ENCODE measurements at regions not wholly inside any gene's neighbourhood (a gene's known extent, or its start where the extent isn't known, plus 50 kb on each side); places are given as distances from the start of the nearest gene placed in this dataset.
A peak's percentile ranks its signal among the peaks of the same experiment; 100 is the strongest.

DNA sequence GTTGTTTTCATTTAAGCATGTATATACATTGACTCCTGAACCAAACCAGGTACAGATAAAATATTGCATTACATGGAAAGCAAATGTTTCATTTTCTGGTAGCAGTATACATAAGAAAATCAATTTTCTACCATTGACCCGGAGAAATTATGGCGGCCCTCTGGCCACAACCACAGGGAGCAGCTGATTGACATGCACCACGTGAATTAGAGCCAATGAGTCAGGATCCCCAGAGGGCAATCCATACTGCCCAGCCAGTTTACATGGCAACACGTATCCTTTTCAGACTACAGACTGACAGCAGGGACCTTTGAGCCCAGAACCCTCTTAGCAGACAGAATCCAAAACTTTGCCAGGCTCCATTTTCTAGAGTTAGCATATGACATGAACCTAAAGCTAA is 272.2 kb upstream of the NEBL start:
- intact Hi-C loops (cut with DNase I; ENCODE audit: low total_unique reads) = no loop called here
- TF ChIP-seq POLR2AphosphoS5 (IDR thresholded peaks at IDR 0.05) (no peak), EP300 (IDR thresholded peaks at IDR 0.05) (no peak), POLR2A (IDR thresholded peaks at IDR 0.05) (no peak)
- TF ChIP-seq, protein P1, sequence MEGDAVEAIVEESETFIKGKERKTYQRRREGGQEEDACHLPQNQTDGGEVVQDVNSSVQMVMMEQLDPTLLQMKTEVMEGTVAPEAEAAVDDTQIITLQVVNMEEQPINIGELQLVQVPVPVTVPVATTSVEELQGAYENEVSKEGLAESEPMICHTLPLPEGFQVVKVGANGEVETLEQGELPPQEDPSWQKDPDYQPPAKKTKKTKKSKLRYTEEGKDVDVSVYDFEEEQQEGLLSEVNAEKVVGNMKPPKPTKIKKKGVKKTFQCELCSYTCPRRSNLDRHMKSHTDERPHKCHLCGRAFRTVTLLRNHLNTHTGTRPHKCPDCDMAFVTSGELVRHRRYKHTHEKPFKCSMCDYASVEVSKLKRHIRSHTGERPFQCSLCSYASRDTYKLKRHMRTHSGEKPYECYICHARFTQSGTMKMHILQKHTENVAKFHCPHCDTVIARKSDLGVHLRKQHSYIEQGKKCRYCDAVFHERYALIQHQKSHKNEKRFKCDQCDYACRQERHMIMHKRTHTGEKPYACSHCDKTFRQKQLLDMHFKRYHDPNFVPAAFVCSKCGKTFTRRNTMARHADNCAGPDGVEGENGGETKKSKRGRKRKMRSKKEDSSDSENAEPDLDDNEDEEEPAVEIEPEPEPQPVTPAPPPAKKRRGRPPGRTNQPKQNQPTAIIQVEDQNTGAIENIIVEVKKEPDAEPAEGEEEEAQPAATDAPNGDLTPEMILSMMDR (IDR thresholded peaks at IDR 0.05) = no peak
- no peak overlapping the region for H3K4me3 ChIP-seq
- H3K27me3 ChIP-seq = peaks cover 0 to 30% (median 16%) of the 10 kb centered on the region in 3 donors
- no peaks in the 10 kb centered on the region for H3K36me3 ChIP-seq
- no peak overlapping the region for H3K27ac ChIP-seq
- no peak for DNase-seq
- peaks cover 0 to 28% (median 22%) of the 10 kb centered on the region in 4 donors for H3K4me1 ChIP-seq
- no peaks in the 10 kb centered on the region for H3K9me3 ChIP-seq
- 70 to 88% (median 83%) methylated on average over 4 of the region's 4 CpGs for WGBS, 5 donors

DNA sequence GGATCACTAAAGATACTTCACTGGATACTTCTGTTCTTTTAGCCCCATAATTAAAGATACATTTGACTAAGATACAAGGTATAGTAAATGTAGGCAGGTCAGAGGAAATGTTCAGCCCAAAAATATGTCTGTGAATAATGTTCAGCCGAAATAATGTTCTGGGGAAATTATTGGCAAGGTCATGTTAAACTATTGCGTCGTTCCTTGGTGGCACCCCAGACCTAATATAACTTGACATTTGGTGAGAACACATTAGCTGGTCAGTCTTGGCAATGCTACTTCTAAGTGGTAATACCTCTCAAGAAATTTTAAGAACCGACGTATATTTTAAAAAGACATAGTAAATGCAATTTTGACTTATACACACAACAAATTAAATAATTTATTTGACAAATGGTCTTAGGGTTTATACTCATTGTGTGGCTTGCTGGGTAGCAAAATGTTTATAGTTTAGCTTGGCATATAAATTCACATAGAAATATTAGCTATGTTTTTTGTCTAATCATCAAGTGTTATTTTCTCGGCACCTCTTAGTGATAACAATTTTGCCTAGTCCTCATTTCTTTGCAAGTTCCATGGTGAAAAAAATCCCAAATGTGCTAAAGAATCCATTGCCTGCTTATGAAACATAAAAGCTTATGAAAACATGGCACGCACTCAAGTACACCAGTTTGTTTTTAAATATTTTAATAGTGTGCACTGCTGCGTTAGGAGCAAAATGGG is 270.3 kb upstream of the NEBL start:
- 42 to 74% (median 64%) methylated on average over 8 of the region's 8 CpGs for WGBS, 5 donors
- Histone ChIP-seq H3K27ac (peak overlapping the region in 4 of 5 donors; percentile 36 to 82 (median 70)), H3K27me3 (peaks cover 0 to 11% (median 0%) of the 10 kb centered on the region in 3 donors), H3K4me3 (peak overlapping the region in 1 of 4 donors; percentile 17), H3K9me3 (no peaks in the 10 kb centered on the region), H3K36me3 (no peaks in the 10 kb centered on the region), H3K4me1 (peaks cover 0 to 9% (median 7%) of the 10 kb centered on the region in 4 donors)
- no peak for DNase-seq
- intact Hi-C loops (cut with DNase I; ENCODE audit: low total_unique reads) = no loop called here
- no peak for TF ChIP-seq POLR2A (IDR thresholded peaks at IDR 0.05)

DNA sequence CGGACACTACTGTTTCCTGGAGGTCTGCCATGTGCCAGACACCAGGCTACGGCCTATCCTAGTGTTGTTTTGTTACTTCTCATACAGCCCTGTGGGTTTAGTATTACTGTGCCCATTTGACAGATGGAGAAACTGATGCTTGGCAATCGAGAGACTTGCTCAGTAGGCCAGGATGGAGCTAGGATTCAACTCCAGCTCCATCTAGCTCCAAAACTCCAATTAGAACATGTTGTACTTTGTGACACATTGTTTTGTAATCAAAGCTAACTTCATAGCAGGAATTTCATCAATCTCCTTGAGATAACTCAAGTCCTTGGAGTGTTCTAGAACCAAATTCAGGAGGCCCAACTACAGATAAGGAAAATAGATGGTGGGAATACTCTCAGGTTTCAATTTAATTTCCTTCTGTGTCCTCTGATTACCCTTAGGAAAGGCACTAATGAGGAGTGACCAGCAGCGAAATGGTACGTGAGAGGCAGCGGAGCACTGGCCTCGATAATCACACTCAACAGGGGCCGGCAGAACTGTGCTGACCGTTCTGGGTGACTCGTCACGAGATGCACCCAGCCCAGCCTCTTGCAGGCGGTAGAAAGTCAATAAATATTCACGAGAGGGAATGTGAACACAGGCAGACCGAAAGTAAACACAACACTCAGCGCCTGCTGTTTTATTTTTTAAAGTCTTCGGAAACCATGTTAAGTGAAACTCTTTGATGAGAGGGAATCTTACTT is 269.6 kb upstream of the NEBL start:
- peaks cover 0 to 6% (median 3%) of the 10 kb centered on the region in 4 donors for H3K4me1 ChIP-seq
- peak; percentile 68 for DNase-seq
- 38 to 58% (median 49%) methylated on average over 16 of the region's 16 CpGs for WGBS, 5 donors

DNA sequence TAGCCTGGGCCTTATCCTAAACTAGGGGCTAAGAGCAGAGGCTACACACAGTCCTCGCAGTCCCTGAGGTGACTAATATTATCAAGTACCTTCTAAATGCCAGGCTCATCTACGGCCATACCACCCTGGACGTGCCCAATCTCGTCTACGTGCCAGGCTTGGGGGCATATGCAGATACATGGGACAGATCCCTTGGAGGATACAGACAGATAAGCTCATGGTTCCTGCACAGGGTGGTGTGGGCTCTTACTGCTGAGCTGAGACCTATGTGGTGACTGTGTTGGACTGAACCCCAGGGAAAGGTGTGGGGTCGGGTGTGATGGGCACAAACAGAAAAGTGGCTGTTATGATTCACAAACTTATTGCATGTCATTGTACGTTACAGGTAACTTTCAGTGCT is 268.4 kb upstream of the NEBL start:
- no peaks in the 10 kb centered on the region for H3K9me3 ChIP-seq
- H3K4me3 ChIP-seq = no peak overlapping the region
- DNase-seq = no peak
- H3K27ac ChIP-seq = no peak overlapping the region
- TF ChIP-seq EP300 (IDR thresholded peaks at IDR 0.05) = no peak
- no peak for TF ChIP-seq POLR2AphosphoS5 (IDR thresholded peaks at IDR 0.05)
- TF ChIP-seq, protein P1 (IDR thresholded peaks at IDR 0.05) = no peak
- WGBS, 5 donors = 88 to 94% (median 93%) methylated on average over 7 of the region's 7 CpGs
- no peaks in the 10 kb centered on the region for H3K36me3 ChIP-seq
- H3K4me1 ChIP-seq = peaks cover 0 to 6% (median 3%) of the 10 kb centered on the region in 4 donors
- no peaks in the 10 kb centered on the region for H3K27me3 ChIP-seq
- intact Hi-C loops (cut with DNase I; ENCODE audit: low total_unique reads) = no loop called here

More for the DNA sequence above, 269.6 kb upstream of the NEBL start:
- peaks cover 0 to 4% (median 0%) of the 10 kb centered on the region in 3 donors for H3K27me3 ChIP-seq
- intact Hi-C loops (cut with DNase I; ENCODE audit: low total_unique reads) = no loop called here
- TF ChIP-seq POLR2AphosphoS5 (IDR thresholded peaks at IDR 0.05) (peak in 2 of 3 donors; percentile 30 to 32), POLR2A (IDR thresholded peaks at IDR 0.05) (no peak)
- no peaks in the 10 kb centered on the region for H3K9me3 ChIP-seq
- peak overlapping the region in 1 of 4 donors; percentile 17 for H3K4me3 ChIP-seq
- H3K27ac ChIP-seq = peak overlapping the region; percentile 34 to 82 (median 66)
- H3K36me3 ChIP-seq = no peaks in the 10 kb centered on the region

DNA sequence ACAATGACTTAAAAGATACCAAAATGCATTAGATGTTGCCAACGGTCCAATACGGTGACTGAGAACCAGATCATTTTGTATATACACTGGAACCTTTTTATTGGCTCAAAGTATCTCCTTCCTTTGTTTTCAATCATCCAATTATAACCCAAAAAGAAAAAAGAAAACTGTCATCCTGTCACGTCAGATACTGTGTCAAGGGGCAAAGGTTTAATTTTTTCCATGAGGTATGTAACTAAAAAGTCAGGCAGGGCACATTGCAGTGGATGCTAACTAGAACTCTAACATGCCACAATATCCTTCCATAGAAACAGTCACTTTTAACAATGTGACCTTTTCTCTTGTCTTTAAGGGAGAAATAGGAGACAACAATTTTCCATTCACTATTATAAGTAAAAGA is 267.6 kb upstream of the NEBL start:
- WGBS, 5 donors = 67 to 85% (median 71%) methylated on average over 3 of the region's 3 CpGs
- no peak overlapping the region for H3K4me3 ChIP-seq
- H3K4me1 ChIP-seq = peaks cover 0 to 6% (median 3%) of the 10 kb centered on the region in 4 donors
- TF ChIP-seq POLR2A (IDR thresholded peaks at IDR 0.05) (no peak), EP300 (IDR thresholded peaks at IDR 0.05) (no peak), POLR2AphosphoS5 (IDR thresholded peaks at IDR 0.05) (no peak)
- TF ChIP-seq, protein P1 (IDR thresholded peaks at IDR 0.05) = no peak
- no peaks in the 10 kb centered on the region for H3K9me3 ChIP-seq
- no peak overlapping the region for H3K27ac ChIP-seq
- intact Hi-C loops (cut with DNase I; ENCODE audit: low total_unique reads) = no loop called here
- DNase-seq = no peak
- no peaks in the 10 kb centered on the region for H3K36me3 ChIP-seq
- H3K27me3 ChIP-seq = no peaks in the 10 kb centered on the region

Measured in stomach (tissue), 8 donors.